ENCODE measurements at regions not wholly inside any gene's neighbourhood (a gene's known extent, or its start where the extent isn't known, plus 50 kb on each side); places are given as distances from the start of the nearest gene placed in this dataset.

GRCh38 chr2:7777668-7778067 lies 860.5 kb downstream of the RNF144A start:
- Histone ChIP-seq H3K27me3 (replicated peaks; ENCODE audit: insufficient read depth, low read length) (no peaks in the 10 kb centered on the region), H3K4me3 (ENCODE audit: low read length) (no peak overlapping the region), H3K9me3 (replicated peaks; ENCODE audit: insufficient read depth, low read length) (no peaks in the 10 kb centered on the region), H3K9me2 (replicated peaks; ENCODE audit: insufficient read depth, low read length) (no peaks in the 10 kb centered on the region), H3K27ac (ENCODE audit: low read length) (no peak overlapping the region), H4K20me1 (ENCODE audit: insufficient read depth, low read length) (no peaks in the 10 kb centered on the region), H2AFZ (ENCODE audit: low read length) (no peak overlapping the region), H3K79me2 (ENCODE audit: low read length) (no peaks in the 10 kb centered on the region), H3K9ac (ENCODE audit: low read length) (no peak overlapping the region), H3K4me2 (ENCODE audit: low read depth, low read length) (no peak overlapping the region), H3K36me3 (replicated peaks; ENCODE audit: insufficient read depth, low read length) (no peaks in the 10 kb centered on the region), H3F3A (ENCODE audit: insufficient read depth, low read length) (no peaks in the 10 kb centered on the region), H3K4me1 (ENCODE audit: low read length) (no peaks in the 10 kb centered on the region)
- DNase-seq: no peak
- TF ChIP-seq EZH2phosphoT487 (IDR thresholded peaks at IDR 0.05; ENCODE audit: low read length) (no peak), CTCF (IDR thresholded peaks at IDR 0.05; ENCODE audit: low read length) (no peak), EZH2 (optimal IDR thresholded peaks at IDR 0.05; ENCODE audit: low read depth, low read length) (no peak)

GRCh38 chr2:7780321-7780720 lies 863.1 kb downstream of the RNF144A start:
- TF ChIP-seq CTCF (IDR thresholded peaks at IDR 0.05; ENCODE audit: low read length) (no peak), EZH2phosphoT487 (IDR thresholded peaks at IDR 0.05; ENCODE audit: low read length) (no peak), EZH2 (optimal IDR thresholded peaks at IDR 0.05; ENCODE audit: low read depth, low read length) (no peak)
- no peaks in the 10 kb centered on the region for H3K36me3 ChIP-seq (replicated peaks; ENCODE audit: insufficient read depth, low read length)
- H3K27ac ChIP-seq (ENCODE audit: low read length): no peak overlapping the region
- no peak overlapping the region for H2AFZ ChIP-seq (ENCODE audit: low read length)
- H3K4me1 ChIP-seq (ENCODE audit: low read length): no peaks in the 10 kb centered on the region
- no peak overlapping the region for H3K4me3 ChIP-seq (ENCODE audit: low read length)
- no peak overlapping the region for H3K4me2 ChIP-seq (ENCODE audit: low read depth, low read length)
- no peaks in the 10 kb centered on the region for H3K9me2 ChIP-seq (replicated peaks; ENCODE audit: insufficient read depth, low read length)
- DNase-seq: no peak
- H3K27me3 ChIP-seq (replicated peaks; ENCODE audit: insufficient read depth, low read length): no peaks in the 10 kb centered on the region
- H3F3A ChIP-seq (ENCODE audit: insufficient read depth, low read length): no peaks in the 10 kb centered on the region
- no peaks in the 10 kb centered on the region for H3K9me3 ChIP-seq (replicated peaks; ENCODE audit: insufficient read depth, low read length)
- H3K79me2 ChIP-seq (ENCODE audit: low read length): no peaks in the 10 kb centered on the region
- H3K9ac ChIP-seq (ENCODE audit: low read length): no peak overlapping the region
- no peaks in the 10 kb centered on the region for H4K20me1 ChIP-seq (ENCODE audit: insufficient read depth, low read length)

GRCh38 chr2:7785700-7786099 lies 868.5 kb downstream of the RNF144A start:
- Histone ChIP-seq H3F3A (ENCODE audit: insufficient read depth, low read length) (no peaks in the 10 kb centered on the region), H3K9ac (ENCODE audit: low read length) (no peak overlapping the region), H3K4me3 (ENCODE audit: low read length) (no peak overlapping the region), H3K4me1 (ENCODE audit: low read length) (no peaks in the 10 kb centered on the region), H2AFZ (ENCODE audit: low read length) (no peak overlapping the region), H3K9me2 (replicated peaks; ENCODE audit: insufficient read depth, low read length) (no peaks in the 10 kb centered on the region), H4K20me1 (ENCODE audit: insufficient read depth, low read length) (no peaks in the 10 kb centered on the region), H3K36me3 (replicated peaks; ENCODE audit: insufficient read depth, low read length) (no peaks in the 10 kb centered on the region), H3K27ac (ENCODE audit: low read length) (no peak overlapping the region), H3K27me3 (replicated peaks; ENCODE audit: insufficient read depth, low read length) (no peaks in the 10 kb centered on the region), H3K79me2 (ENCODE audit: low read length) (no peaks in the 10 kb centered on the region), H3K9me3 (replicated peaks; ENCODE audit: insufficient read depth, low read length) (no peaks in the 10 kb centered on the region), H3K4me2 (ENCODE audit: low read depth, low read length) (no peak overlapping the region)
- DNase-seq: no peak
- TF ChIP-seq CTCF (IDR thresholded peaks at IDR 0.05; ENCODE audit: low read length) (no peak), EZH2phosphoT487 (IDR thresholded peaks at IDR 0.05; ENCODE audit: low read length) (no peak), EZH2 (optimal IDR thresholded peaks at IDR 0.05; ENCODE audit: low read depth, low read length) (no peak)
